GM19452 (cell line): ENCODE measurements at regions not wholly inside any gene's neighbourhood (a gene's known extent, or its start where the extent isn't known, plus 50 kb on each side); places are given as distances from the start of the nearest gene placed in this dataset.

Source experiments
- ATAC-seq: cut with Tn5 transposase; IDR thresholded peaks from one replicate; pipeline ENCODE4 v1.9.1; 2021; ENCODE audit not compliant: unreplicated experiment

DNA sequence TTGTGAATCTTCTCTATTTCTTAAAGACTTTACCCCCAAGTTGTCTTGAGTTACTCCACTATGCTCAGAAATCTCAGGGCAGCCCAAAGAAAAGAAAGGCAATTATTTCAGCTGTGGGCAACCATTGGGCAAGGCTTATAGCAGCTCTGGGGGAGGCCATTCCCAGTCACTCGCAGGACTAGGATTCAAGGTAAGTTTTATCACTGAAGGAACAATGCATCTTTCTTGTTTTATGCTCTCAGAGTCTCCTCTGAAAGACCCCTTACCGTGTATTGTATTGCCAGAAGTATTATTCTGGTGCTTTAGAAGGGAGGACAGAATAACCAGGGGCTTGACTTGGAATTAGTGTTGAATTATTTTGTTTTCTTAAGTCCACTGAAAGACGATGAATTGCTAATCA, 586.3 kb upstream of the MAP3K7 start:
- ATAC-seq: no peak

DNA sequence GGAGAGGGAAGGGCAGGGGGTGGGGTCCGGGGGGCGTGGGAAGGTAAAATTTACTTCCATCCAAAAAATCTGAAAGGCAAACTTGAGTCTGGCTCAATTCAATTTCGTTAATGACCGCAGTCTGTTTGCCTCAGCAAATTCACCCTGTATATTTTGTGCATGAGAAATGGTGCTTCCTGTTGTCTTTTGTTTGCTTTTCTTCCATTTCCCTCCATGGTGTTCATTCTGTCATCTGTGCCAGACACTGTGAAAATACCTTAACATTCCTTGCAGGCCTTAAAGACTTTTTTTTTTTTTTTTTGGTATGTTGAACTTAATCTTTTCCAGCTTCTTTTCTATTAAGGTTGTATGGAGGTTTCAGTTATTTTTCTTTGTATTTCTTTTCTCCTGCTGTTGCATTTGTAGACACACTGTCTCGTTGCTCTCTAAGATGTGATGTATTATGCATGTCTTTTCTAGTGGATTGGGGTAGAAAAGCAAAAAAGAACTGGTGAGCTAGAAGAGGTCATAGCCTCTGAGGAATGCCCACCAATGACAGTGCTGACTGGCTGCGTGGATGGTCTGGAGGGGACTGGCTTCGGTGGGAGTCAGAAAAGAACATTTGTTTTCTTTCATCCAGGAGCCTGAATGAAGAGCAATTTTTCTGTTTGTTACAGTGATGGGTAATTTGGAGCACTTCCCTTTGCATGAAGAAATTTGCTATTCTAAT, 585.0 kb upstream of the MAP3K7 start:
- no peak for ATAC-seq

DNA sequence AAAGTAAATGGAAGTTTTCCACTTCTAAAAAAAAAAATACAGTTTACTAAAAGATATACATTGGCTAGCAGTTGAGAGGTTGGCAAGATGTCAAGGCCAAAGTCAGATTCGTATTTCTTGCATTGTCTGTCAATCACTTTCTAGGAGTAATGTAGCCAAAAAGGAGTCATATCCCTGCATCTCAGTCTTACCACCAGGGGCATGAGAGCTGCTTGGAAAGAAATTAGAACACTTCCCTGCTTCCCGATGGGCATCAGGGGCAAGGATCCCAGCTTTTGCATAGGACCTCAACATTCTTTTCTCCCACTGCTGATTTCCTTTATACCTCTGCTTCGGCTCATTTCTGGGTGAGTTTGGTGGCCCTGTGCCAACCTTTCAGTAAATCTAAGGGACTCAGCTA, 581.0 kb upstream of the MAP3K7 start:
- ATAC-seq: no peak

DNA sequence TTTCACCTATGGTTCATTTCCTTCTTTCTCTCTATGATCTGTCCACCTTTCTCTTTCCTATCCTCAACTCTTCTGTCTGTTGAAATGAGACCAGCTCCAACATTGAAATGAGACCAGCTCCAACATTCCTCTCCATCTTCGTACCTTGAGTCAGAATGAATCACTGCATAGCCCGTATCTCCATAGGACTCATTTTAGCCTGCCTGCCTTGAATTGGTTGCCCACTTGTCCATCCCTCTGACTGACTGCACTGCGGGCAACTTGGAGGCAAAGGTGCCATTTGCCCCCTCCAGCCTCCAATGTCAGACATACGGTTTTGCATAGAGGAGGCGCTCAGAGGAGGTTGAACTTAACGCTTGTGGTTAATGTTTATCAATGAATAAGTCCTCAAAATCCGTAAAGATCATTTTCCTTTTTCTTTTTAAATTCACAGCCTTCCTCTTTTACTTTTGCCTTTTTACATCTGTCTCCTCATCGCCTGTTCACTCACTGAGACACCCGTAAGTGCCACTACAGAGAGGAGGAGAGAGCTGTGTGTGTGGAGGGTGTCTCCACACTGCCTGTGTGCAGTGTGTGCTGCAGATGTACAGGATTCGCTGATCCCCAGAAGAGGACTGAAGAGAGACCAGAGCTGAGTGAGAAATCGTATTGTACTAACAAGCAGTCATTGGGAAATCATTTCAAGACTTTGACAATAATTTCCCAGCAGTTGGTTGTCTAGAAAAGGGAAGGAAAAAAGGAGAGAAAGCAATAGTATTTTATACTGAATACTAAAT, 579.6 kb upstream of the MAP3K7 start:
- no peak for ATAC-seq

DNA sequence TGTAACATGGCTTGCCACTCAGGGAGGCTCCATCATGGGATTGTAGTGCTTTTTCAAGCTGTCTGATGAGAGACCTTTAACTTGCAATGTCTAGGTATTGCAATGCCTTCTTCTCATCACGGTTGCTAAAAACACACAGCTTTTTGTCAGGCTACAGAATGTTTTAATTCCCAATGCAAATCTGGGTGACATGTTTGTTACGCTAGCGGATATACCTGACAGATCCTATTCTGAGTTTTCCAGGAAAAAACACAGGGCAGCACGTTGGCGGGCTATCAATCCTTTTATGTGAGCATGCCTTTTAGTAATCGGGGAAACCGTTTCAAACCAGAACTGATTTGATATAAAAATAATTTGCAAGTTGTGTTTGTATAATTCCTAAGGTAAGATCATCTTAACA, 577.2 kb upstream of the MAP3K7 start:
- ATAC-seq: no peak

DNA sequence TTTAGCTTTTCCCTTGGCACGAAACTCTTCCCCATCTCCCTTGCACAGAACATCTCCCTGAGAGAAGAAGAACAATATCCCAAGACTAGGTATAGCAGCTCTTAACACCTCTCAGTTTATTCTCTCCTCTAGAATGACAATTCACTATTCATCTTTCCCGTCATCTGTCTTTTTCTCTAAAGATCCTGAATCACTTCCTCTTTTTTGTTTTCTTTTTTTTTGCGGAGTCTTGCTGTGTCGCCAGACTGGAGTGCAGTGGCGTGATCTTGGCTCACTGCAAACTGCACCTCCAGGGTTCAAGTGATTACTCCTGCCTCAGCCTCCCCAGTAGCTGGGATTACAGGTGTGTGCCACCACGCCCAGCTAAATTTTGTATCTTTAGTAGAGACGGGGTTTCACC, 574.4 kb upstream of the MAP3K7 start:
- ATAC-seq: no peak

DNA sequence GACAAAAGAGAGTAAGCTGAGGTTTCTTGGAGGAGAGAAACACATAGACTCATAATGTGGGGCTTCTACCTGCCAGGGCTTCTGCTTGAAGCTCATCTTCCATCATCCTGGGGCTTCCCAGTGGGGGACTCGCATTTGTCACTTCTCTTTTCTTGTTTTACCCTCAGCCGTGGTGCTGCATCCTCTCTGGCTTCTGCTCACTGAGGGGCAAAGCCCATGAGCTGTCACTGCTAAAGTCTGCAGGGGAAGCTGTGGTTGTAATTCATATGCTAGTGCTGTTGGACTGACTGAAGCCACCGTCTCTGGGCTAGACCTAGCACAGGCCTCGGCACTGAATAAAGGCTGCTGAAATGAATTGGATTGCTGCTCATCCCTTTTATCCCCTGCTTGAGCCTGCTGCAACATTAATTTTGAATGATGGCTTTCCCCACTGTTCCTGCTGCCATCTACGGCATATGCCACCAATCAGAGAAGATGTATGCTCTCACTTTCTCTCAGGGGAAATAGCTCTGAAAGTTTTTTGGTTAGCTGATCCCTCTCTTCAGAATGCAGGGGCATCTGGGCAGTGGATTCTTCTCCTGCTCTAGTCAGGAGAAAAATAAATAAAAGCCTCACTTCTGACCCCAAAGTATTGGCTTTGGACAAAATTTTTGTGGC, 568.4 kb upstream of the MAP3K7 start:
- ATAC-seq: no peak

DNA sequence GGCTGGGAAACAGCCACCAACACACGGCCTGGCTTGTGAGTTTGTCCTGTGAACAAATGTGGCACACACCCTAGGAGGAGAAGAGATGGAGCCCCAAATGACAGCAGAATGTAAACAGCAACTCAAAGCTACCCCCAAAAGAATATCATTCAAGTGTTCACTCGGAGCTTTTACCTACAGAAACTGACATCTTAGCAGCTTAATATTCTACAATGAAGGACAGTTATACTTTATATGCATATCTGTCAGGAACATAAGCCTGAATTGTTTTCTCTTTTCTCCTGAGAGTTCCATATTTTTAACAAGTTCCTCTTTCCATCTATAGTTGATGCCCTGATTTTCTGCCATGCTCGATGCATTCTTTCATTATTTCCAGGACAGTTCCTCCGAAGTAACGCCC, 566.0 kb upstream of the MAP3K7 start:
- ATAC-seq: no peak

DNA sequence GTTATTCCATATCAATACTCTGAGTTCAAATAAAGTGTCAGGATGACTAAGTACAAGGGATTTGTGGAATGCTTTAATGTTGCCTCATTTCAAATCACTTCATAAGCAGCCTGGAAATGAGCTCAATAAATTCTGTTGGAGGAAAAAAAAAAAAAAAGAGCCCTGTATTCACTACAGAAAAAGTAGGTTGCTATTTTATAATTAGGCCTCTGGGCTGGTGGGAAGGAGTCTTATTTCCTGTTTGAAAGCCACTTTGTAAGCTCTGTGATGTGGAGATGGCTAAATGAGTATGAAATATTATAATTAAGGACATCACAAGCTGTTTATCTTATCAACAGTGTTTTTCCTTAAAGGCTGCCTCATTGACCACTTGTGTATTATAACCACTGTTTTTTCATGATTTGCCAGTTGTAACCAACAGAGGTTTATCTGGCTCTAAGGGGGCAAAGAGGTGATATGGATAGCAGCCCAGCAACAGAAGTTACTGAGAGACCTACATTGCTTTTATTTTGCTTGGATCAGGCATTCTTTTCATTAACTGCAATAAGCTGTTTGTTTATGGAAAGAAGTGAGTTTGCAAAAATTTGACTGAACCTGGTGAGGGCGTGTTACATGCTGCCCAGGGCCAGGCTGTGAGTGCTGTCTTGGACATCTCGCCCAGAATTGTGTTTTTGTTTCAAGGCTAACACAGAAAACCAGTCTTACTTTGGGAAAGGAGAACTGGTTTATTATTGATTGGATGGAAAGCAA, 563.3 kb upstream of the MAP3K7 start:
- ATAC-seq: no peak

DNA sequence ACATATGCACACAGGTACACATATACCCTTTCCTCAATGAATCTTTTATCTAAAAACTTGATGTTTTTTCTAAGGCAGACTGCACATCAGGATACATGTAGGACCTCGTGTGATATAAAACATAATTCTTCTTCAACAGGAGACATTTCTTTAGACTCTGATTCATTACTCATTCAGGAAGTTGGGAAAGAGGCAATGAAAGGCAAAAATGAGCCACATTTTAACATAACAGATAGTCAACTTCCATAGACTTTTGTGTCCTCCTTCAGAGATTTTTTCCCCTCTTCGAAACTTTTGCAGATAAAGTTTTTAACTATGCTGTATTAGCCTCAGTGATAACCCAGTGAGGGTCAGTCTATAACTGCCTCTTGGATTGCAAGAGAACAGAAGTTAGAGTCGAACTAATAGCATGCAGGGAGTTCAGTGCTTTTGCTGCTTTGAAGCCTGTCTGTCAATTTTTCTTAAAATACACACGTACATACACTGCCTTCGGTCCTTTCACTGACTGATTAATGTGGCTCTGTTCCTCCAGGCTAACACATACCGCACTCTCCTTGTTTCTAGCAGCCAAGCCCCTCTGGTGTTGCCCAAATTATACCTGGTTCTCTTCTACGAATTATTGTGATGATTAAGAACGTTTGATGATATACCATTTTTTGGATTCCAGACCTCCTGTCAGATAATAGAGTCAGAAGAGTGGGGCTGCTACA, 562.5 kb upstream of the MAP3K7 start:
- no peak for ATAC-seq

DNA sequence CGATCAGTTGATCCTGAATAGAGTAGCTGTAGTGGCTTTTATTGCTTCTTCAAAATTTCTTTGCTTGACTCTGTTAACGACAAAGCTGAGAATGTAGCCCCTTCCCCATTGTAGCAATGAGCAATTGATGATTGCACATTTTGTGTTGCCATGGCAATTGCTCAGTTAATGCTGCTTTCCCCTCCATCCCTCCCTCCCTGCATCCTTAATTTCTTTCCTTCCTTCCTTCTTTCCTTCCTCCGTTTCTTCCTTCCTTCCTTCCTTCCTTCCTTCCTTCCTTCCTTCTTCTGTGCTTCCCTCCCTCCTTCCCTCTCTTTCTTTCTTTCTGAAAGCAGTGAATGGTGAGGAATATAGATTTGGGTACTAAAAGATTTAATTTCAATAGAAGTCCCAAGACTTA, 557.3 kb upstream of the MAP3K7 start:
- ATAC-seq: no peak

DNA sequence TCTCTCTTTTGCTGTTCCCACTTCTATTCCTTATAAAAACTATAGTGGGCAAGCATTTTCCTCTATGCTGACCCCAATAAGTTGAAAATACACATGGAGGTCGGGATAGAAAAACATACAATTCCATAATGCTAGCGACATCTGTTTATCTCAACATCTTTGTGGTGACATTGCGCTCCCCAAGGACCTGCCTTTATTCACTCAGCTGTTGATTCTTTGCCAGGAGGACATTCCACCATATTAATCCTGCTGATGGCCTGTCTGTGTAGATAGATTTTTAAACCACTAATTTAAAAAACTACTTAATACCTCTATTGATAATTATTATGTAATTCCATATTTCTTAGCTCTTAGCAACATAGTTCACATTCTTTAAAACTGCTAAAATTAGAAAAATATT, 555.3 kb upstream of the MAP3K7 start:
- no peak for ATAC-seq

DNA sequence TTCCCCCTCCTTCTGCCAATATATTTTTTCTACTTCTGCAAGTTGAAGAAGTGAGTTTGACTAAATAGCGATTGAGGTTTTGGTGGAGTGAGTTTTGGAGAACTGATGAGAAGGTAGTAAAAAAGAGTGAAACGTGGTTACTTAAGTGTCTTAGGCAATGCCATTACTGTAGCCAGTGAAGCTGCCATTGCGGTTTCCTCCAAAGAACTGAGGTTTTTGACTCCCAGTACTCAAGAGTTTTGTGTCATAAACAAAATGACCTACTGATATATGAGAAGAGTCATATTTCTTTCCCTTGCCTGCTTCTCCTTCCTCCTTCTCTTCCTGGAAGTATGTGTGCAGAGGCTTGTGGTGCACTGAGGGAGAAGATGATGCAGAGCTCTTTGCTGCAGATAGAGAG, 554.5 kb upstream of the MAP3K7 start:
- no peak for ATAC-seq

DNA sequence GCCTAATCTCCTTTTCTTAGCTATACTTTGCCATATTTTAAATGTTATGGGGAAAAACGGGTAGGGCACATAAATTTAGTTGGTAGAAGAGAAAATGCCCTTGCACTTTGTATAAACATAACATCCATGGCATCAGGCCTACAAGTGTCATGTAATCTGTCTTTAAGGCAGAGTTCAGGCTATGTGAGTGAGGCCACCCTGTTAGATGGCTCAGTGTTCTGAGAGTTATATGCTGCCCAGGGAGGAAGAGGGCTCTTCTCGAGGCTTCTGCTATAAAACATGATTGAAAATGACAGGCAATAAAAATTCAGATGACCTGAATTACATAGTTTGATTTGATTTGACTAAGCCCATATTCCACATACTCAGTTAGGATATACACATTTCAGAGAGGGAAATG, 553.6 kb upstream of the MAP3K7 start:
- no peak for ATAC-seq

DNA sequence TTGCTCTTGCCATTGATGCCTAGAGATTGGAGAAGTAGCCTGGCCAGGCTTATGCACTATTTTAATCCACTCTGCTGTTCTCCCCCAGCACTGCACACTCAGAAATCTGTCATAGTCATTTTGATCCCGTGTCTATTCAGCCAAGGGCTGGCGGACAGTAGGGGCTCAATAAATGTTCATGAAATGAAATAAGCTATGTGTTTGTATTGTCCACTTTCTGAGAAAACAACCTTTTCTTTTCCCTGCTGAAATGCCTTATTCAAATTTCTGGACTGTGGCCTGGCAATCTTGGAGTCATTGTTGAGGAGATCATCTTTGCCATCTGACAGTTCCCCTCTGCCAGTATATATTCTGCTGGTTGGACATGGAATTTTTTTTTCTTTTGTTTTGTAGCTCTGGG, 550.4 kb upstream of the MAP3K7 start:
- ATAC-seq: no peak

DNA sequence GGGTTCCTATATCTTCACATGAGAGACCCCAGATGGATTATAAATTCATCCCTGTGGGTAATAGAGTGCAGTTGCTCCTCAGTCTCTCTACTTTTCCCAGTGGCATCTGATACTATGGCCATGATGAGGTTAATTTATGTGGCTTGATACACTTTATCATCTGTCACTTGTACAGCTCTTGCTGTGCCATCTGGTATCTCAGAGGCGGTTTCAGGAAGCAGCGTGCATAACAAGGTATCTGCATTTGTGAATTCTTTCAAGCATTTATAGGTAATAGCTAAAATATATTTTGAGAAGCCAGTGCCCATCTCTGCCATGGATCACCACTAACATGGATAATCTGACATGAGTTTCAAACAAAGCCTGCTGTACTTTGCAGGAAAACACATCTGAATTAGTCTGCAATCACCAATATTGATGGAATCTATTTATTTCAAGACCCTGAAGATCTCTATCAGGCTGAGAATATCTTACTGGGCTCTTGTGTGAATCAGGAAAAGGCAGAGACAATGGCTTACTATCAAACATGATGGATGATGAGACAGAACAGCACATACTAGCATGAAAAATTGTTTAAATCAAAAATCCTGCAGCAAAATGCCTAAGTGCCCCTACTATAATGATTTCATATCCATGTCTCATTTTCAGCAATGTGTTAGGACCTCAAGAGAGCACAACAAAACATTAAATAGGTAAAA, 548.7 kb upstream of the MAP3K7 start:
- ATAC-seq: no peak

DNA sequence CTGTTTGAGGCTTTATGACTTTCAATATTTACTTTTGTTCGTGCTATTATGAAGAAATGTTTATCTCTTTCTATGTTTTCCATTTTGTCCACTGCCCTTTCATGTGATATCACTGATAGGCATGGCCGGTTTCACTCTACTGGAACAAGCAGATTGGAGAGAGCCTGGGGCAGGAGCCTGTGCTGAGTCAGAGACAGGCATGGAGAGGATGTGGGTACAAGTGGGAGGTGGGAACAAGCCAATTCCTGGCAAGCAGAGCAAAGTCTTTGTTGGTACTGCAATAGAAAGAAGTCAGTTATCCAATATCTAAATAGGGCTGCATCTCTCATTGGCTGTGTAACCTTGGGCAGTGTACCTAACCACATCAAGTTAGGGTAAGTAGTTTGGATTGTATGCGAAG, 545.6 kb upstream of the MAP3K7 start:
- no peak for ATAC-seq

DNA sequence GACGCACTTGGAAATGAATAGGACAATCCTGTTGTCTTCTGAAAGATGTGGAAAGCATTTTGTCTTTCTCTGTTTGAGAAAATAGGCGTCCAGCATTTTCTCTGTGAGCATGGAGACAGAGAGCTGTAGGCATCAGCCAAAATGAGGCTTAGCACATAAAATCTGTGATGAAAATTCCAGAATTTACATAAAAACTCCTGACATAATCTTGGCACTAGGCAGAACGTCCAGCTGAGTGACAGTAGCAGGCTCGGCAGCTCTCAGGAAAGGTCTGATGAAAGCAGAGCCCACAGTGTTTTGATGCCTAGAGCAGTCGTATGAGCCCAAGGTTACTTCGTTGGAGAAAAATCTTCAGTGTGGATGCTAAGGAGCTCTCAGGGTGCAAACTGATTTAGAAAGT, 543.3 kb upstream of the MAP3K7 start:
- ATAC-seq: no peak

DNA sequence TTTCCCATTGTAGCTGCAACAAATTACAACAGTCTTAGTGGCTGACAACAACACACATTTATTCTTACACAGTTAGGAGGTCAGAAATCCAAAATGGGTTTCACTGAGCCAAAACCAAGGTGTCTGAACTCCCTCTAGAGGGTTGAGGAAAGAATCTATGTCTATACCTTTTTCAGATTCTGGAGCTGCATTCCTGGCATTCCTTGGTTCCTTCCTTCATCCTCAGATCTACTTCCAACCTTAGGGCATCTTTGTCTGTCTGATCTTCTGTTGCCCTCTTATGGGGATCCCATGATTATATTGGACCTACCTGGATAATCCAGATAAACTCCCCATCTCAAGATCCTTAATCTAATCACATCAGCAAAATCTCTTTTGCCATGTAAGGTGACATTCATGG, 540.9 kb upstream of the MAP3K7 start:
- ATAC-seq: no peak

DNA sequence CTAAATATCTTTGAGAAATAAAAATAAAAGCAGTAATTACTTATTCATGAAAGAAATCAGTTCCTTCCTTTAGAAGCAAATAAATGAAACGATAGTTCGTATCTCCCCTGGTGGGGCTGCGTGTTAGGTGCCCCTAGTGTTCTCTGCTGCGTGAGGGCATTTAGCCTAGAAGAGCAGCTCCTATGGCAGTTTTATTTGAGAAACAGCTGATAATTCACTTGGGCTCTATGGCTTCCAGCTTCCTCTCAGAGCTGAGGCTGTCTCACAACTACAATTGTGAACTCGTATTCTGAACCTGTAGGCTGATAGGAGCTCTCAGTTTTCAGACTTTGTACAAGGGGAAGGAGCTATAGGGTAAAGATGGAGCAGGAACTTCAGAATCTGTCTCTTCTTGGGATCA, 540.0 kb upstream of the MAP3K7 start:
- ATAC-seq: no peak
